ENCODE measurements at regions not wholly inside any gene's neighbourhood (a gene's known extent, or its start where the extent isn't known, plus 50 kb on each side); places are given as distances from the start of the nearest gene placed in this dataset.

DNA sequence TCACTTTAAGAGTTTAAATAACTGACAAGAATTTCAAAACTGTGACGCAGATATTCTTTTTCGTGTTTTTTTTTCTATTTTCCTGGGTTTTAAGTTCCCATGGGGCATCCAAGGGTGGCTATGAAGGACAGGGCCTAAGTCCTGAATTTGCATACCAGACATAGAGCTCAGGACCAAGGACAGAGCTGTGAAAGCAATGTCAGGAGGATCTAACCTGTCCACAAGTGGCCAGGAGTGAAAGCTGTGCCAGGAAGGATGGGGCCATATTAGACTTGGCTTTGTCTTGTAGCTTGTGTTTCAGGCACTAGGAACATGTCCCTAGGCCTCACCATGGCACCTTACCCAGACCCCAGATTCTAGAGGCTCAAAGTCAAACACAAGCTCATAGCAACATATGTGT is 289.4 kb upstream of the MIR17HG start:
- ATAC-seq, result no peak
- no peaks in the 10 kb centered on the region for H3K36me3 Mint-ChIP-seq
- no peak overlapping the region for H3K4me3 Mint-ChIP-seq
- CTCF ChIA-PET, result no interaction called here
- H3K27ac Mint-ChIP-seq, result no peak overlapping the region
- H3K27me3 Mint-ChIP-seq, result no peaks in the 10 kb centered on the region
- no peak for DNase-seq
- no peaks in the 10 kb centered on the region for H3K4me1 Mint-ChIP-seq
- H3K9me3 Mint-ChIP-seq (ENCODE audit: low read depth), result peaks cover 6% of the 10 kb centered on the region

GRCh38 chr13:91058919-91059318 is 288.6 kb upstream of the MIR17HG start:
- Mint-ChIP-seq H3K27me3 (no peaks in the 10 kb centered on the region), H3K27ac (no peak overlapping the region), H3K9me3 (ENCODE audit: low read depth) (peaks cover 6% of the 10 kb centered on the region), H3K4me1 (no peaks in the 10 kb centered on the region), H3K36me3 (no peaks in the 10 kb centered on the region), H3K4me3 (no peak overlapping the region)
- ATAC-seq, result no peak
- DNase-seq, result no peak
- CTCF ChIA-PET, result no interaction called here

- Mint-ChIP-seq H3K36me3 (no peaks in the 10 kb centered on the region), H3K27ac (no peak overlapping the region), H3K9me3 (ENCODE audit: low read depth) (peaks cover 2% of the 10 kb centered on the region), H3K4me1 (no peaks in the 10 kb centered on the region), H3K27me3 (no peaks in the 10 kb centered on the region), H3K4me3 (no peak overlapping the region)
- ATAC-seq, result no peak
- CTCF ChIA-PET, result no interaction called here
- no peak for DNase-seq
Measured at GRCh38 chr13:91066745-91067144, 280.7 kb upstream of the MIR17HG start.

DNA sequence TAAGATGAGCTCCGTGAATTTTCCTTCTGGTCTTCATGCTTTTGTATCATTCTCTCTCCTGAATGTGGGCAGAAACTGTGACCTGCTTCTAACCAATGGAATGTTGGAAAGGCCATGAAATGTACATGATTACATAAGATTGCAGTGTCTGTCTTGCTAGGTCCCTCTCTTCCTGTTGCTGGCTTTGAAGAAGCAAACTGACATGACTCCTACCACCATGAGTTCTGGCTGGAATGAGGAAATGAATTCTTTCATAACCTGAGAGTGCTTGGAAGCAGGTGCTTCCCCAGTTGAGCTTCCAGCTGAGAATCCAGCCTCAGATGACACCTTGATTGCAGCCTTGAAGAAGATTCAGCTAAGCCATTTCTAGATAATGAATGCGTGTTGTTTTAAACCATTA is 275.0 kb upstream of the MIR17HG start:
- H3K4me3 Mint-ChIP-seq, result no peak overlapping the region
- H3K27ac Mint-ChIP-seq, result no peak overlapping the region
- DNase-seq (no peak), ATAC-seq (no peak)
- no peaks in the 10 kb centered on the region for H3K36me3 Mint-ChIP-seq
- H3K27me3 Mint-ChIP-seq, result no peaks in the 10 kb centered on the region
- H3K4me1 Mint-ChIP-seq, result no peaks in the 10 kb centered on the region
- CTCF ChIA-PET, result no interaction called here
- H3K9me3 Mint-ChIP-seq (ENCODE audit: low read depth), result no peaks in the 10 kb centered on the region

- Mint-ChIP-seq H3K4me3 (no peak overlapping the region), H3K27me3 (no peaks in the 10 kb centered on the region), H3K27ac (no peak overlapping the region), H3K9me3 (ENCODE audit: low read depth) (no peaks in the 10 kb centered on the region), H3K36me3 (no peaks in the 10 kb centered on the region), H3K4me1 (no peaks in the 10 kb centered on the region)
- ATAC-seq (no peak), DNase-seq (no peak)
- CTCF ChIA-PET, result no interaction called here
Measured at GRCh38 chr13:91074091-91074490, 273.4 kb upstream of the MIR17HG start.

DNA sequence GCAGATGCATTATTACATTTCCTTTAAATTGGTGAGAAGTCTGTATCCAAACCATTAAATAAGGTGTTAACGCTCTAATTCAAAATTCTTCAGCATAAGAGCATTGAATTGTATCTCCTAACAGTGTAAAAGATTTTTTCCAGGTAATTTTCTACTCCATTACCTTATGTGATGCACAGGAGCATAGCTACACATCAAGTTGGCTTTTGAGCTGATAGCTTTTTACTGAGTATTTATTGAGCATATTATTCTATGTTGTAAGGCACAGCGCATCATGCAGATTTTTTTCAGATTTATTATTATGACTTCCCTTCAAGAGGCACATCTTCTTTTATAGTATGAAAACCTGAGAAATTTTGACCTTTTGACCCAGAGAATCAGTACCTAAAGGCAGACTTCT is 270.7 kb upstream of the MIR17HG start:
- H3K4me3 Mint-ChIP-seq, result no peak overlapping the region
- ATAC-seq, result no peak
- no peaks in the 10 kb centered on the region for H3K4me1 Mint-ChIP-seq

DNA sequence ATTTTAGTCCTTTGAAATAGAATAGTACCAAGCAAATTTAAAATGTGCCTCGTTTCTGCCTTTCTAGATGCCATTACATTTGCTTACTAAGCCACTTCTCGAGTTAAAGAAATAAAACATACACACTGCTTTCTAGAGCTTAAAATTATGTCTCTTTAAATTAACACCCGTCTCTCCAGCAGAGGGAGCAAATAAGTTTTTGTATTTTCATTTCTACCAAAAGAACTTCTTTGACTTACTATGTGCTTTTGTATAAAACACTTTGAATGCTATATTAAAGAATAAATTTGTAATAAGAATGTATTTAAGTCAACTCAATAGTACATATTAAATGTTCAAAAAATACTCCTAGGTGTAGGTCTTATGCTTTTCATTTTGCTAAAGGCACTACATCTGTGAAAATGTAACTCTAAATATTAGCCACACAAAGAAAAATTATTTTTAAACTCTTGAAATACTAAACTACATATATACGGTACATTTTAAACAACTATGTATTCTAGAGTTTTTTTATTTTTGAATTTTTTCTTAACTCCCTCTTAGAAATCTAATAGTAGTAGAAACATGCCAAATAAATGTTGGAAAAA is 269.3 kb upstream of the MIR17HG start:
- H3K27me3 Mint-ChIP-seq, result no peaks in the 10 kb centered on the region
- H3K9me3 Mint-ChIP-seq (ENCODE audit: low read depth), result no peaks in the 10 kb centered on the region
- no peak overlapping the region for H3K4me3 Mint-ChIP-seq
- no peaks in the 10 kb centered on the region for H3K4me1 Mint-ChIP-seq
- H3K36me3 Mint-ChIP-seq, result no peaks in the 10 kb centered on the region
- DNase-seq (no peak), ATAC-seq (no peak)
- H3K27ac Mint-ChIP-seq, result no peak overlapping the region
- CTCF ChIA-PET, result interaction anchor here (0.9 kb wide), 1 partner anchor 107 kb away, joined by 4 read pairs; no protein-coding TSS in a partner anchor

More for the DNA sequence above, 270.7 kb upstream of the MIR17HG start:
- CTCF ChIA-PET, result no interaction called here
- H3K27me3 Mint-ChIP-seq, result no peaks in the 10 kb centered on the region
- H3K36me3 Mint-ChIP-seq, result no peaks in the 10 kb centered on the region
- DNase-seq, result no peak
- H3K27ac Mint-ChIP-seq, result no peak overlapping the region
- H3K9me3 Mint-ChIP-seq (ENCODE audit: low read depth), result no peaks in the 10 kb centered on the region

- H3K27me3 Mint-ChIP-seq, result no peaks in the 10 kb centered on the region
- CTCF ChIA-PET, result no interaction called here
Measured at GRCh38 chr13:91079176-91079575, 268.3 kb upstream of the MIR17HG start.

DNA sequence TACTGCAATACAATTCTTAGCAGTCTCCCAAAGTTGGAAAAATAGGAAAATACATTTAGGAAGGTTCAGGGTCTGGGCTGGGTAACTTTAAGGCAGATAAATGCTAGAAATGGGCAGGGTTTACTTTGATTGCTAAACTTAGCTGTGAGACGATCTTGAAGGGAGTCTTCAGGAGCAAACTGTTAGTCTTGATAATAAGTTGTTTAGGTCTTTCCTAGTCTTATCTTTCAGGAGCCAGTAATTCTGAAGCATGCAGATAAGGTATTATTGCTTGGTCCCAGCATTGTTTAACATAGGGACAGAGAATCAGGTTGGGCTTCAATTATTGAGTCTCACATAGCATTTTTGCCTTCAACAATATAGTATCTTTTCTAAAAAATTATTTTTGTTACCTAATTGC is 262.4 kb upstream of the MIR17HG start:
- H3K4me1 Mint-ChIP-seq, result no peaks in the 10 kb centered on the region
- CTCF ChIA-PET, result no interaction called here

More at GRCh38 chr13:91079176-91079575, 268.3 kb upstream of the MIR17HG start:
- H3K36me3 Mint-ChIP-seq, result no peaks in the 10 kb centered on the region
- no peak overlapping the region for H3K4me3 Mint-ChIP-seq
- ATAC-seq, result no peak
- H3K27ac Mint-ChIP-seq, result no peak overlapping the region
- H3K9me3 Mint-ChIP-seq (ENCODE audit: low read depth), result no peaks in the 10 kb centered on the region
- no peak for DNase-seq
- no peaks in the 10 kb centered on the region for H3K4me1 Mint-ChIP-seq

GRCh38 chr13:91086936-91087716 is 260.4 kb upstream of the MIR17HG start:
- H3K27ac Mint-ChIP-seq, result no peak overlapping the region
- H3K27me3 Mint-ChIP-seq, result no peaks in the 10 kb centered on the region
- H3K9me3 Mint-ChIP-seq (ENCODE audit: low read depth), result no peaks in the 10 kb centered on the region
- DNase-seq, result no peak
- ATAC-seq, result no peak
- H3K36me3 Mint-ChIP-seq, result no peaks in the 10 kb centered on the region
- H3K4me1 Mint-ChIP-seq, result no peaks in the 10 kb centered on the region
- H3K4me3 Mint-ChIP-seq, result no peak overlapping the region
- CTCF ChIA-PET, result no interaction called here

More for the DNA sequence above, 262.4 kb upstream of the MIR17HG start:
- Mint-ChIP-seq H3K9me3 (ENCODE audit: low read depth) (no peaks in the 10 kb centered on the region), H3K4me3 (no peak overlapping the region), H3K27me3 (no peaks in the 10 kb centered on the region), H3K36me3 (no peaks in the 10 kb centered on the region), H3K27ac (no peak overlapping the region)
- ATAC-seq (no peak), DNase-seq (no peak)

DNA sequence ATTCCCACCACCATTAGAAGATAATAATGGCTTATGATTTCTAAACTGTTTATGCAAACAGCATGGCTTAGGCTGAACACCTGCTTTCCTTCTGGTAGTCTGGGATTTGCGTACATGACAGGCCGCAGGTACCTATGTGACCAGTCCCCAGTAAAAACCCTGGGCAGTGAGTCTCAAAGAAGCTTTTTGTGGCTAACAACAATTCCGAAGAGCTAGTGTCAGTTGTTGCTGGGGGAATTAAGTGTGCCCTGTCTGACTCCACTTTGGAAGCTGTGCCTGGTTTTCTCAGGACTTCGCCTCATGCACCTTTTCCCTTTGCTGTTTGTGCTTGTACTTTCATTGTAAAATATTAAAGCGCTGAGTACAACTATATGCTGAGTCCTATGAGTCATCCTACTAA is 250.2 kb upstream of the MIR17HG start:
- no peak for ATAC-seq
- no peak for DNase-seq
- no peaks in the 10 kb centered on the region for H3K9me3 Mint-ChIP-seq (ENCODE audit: low read depth)
- CTCF ChIA-PET, result no interaction called here
- no peaks in the 10 kb centered on the region for H3K27me3 Mint-ChIP-seq
- H3K36me3 Mint-ChIP-seq, result no peaks in the 10 kb centered on the region
- H3K4me3 Mint-ChIP-seq, result no peak overlapping the region
- no peaks in the 10 kb centered on the region for H3K4me1 Mint-ChIP-seq
- H3K27ac Mint-ChIP-seq, result no peak overlapping the region

DNA sequence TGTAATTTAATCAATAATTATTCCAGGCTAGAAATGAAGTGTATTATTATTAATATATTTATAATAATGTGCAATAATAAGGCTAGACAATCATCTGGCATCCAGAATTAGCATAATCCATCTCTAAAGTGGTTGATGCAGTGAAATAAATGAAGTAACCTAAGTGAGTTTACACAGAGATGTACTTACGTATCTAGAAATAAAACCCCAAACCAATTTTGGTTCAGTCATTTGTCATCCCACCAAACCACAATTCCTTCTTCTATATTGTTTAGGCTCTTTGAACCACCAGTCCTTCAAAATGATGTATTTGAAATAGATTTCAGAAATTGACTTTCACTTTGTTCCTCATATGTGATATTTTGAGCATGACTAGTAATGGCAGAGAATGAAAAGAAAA is 247.6 kb upstream of the MIR17HG start:
- H3K36me3 Mint-ChIP-seq, result no peaks in the 10 kb centered on the region
- no peak for ATAC-seq
- no peak overlapping the region for H3K27ac Mint-ChIP-seq
- CTCF ChIA-PET, result no interaction called here
- no peak for DNase-seq
- H3K4me1 Mint-ChIP-seq, result no peaks in the 10 kb centered on the region
- no peak overlapping the region for H3K4me3 Mint-ChIP-seq
- no peaks in the 10 kb centered on the region for H3K27me3 Mint-ChIP-seq
- H3K9me3 Mint-ChIP-seq (ENCODE audit: low read depth), result no peaks in the 10 kb centered on the region

DNA sequence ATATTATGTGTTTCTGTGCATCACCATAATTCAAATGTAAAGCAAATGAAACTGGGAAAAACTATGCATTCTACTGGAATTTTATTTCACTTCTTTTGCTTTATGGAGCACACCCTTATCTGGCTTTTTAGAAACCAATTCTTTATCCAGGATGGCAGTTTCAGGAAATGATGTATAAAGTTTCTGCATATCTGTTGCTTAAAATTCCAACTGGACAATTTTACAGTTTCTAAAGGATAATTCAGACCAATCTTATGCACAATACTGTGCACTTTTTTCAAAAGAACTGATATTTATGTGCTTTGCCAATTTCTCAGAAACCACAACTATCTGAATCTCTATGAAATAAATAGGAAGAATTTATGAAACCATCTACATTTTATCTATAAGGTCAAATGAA is 246.5 kb upstream of the MIR17HG start:
- no peak for DNase-seq
- CTCF ChIA-PET, result no interaction called here
- Mint-ChIP-seq H3K4me3 (no peak overlapping the region), H3K27ac (no peak overlapping the region), H3K27me3 (no peaks in the 10 kb centered on the region), H3K36me3 (no peaks in the 10 kb centered on the region), H3K9me3 (ENCODE audit: low read depth) (no peaks in the 10 kb centered on the region), H3K4me1 (no peaks in the 10 kb centered on the region)
- no peak for ATAC-seq

DNA sequence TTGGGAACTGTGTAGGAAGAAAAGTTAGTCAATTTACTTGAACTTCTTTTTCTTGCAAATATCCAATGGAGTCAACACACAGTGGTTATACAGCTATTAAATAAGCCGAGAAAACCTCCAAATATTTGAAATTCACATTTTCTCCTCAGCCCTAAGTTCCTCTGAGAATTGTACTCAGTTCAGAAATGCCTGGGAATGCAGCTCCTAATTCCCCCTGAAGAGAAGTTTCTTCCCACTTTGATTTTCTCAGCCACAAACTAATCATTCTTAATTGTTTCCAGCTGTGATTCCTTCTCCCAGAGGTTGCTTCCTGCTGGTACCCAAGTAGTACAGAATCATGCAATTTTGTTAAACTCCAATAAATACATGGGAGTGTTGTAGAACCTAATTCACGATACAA is 246.1 kb upstream of the MIR17HG start:
- no peaks in the 10 kb centered on the region for H3K36me3 Mint-ChIP-seq
- ATAC-seq (no peak), DNase-seq (no peak)
- H3K4me3 Mint-ChIP-seq, result no peak overlapping the region
- H3K9me3 Mint-ChIP-seq (ENCODE audit: low read depth), result no peaks in the 10 kb centered on the region
- H3K27me3 Mint-ChIP-seq, result no peaks in the 10 kb centered on the region
- H3K27ac Mint-ChIP-seq, result no peak overlapping the region
- no peaks in the 10 kb centered on the region for H3K4me1 Mint-ChIP-seq
- CTCF ChIA-PET, result no interaction called here

Data from activated CD8-positive, alpha-beta memory T cell treated with anti-CD3 and anti-CD28 coated beads, Interleukin-2, amount 10 ng/mL, durations not matched to agents 7 days and 5 days (primary cell).